PFSK-1 (cell line): ENCODE measurements at regions not wholly inside any gene's neighbourhood (a gene's known extent, or its start where the extent isn't known, plus 50 kb on each side); places are given as distances from the start of the nearest gene placed in this dataset.

ENCODE experiments used
- REST ChIP-seq, 2 experiments: IDR thresholded peaks; 2 replicates each; pipeline versions ENCODE4 v1.6.1 to v1.8.0; 2011 to 2012; ENCODE audit warnings: low read depth in 2 of 2, low read length in 2 of 2, control low read depth in 1 of 2, inconsistent platforms in 1 of 2, mild to moderate bottlenecking in 1 of 2, moderate library complexity in 1 of 2; ENCODE audit not compliant: insufficient read depth in 1 of 2
- SIN3A ChIP-seq: IDR thresholded peaks from 2 replicates; pipeline ENCODE4 v1.6.1; 2012; ENCODE audit warnings: mild to moderate bottlenecking, low read length, moderate library complexity, borderline replicate concordance; ENCODE audit not compliant: insufficient read depth

GRCh38 chr1:219020846-219021245 lies 152.8 kb upstream of the LYPLAL1 start:
- TF ChIP-seq SIN3A (no peak), REST (IDR thresholded peaks at IDR 0.05; ENCODE audit: insufficient read depth in 1 of 2, low read depth in 2 of 2, low read length in 2 of 2) (no peak)
